Embryonic facial prominence (tissue), 1 donor: ENCODE measurements at regions not wholly inside any gene's neighbourhood (a gene's known extent, or its start where the extent isn't known, plus 50 kb on each side); places are given as distances from the start of the nearest gene placed in this dataset.

Source experiments
- DNase-seq: peaks from one replicate; pipeline ENCODE4 v3.0.0-alpha.2; 2016; ENCODE audit errors: extremely low spot score

- DNase-seq: no peak
Measured at GRCh38 chr3:193982258-193982659, 153.7 kb upstream of the HES1 start.

- no peak for DNase-seq
Measured at GRCh38 chr3:193983846-193984818, 151.8 kb upstream of the HES1 start.

- no peak for DNase-seq
Measured at GRCh38 chr3:193984876-193985275, 151.1 kb upstream of the HES1 start.

- no peak for DNase-seq
Measured at GRCh38 chr3:193987186-193987585, 148.8 kb upstream of the HES1 start.

GRCh38 chr3:193989186-193989585 is 146.8 kb upstream of the HES1 start:
- no peak for DNase-seq

GRCh38 chr3:193991666-193992424 is 144.1 kb upstream of the HES1 start:
- no peak for DNase-seq

GRCh38 chr3:193992425-193993037 is 143.4 kb upstream of the HES1 start:
- DNase-seq: no peak

GRCh38 chr3:193996221-193996620 is 139.7 kb upstream of the HES1 start:
- no peak for DNase-seq

- no peak for DNase-seq
Measured at GRCh38 chr3:193996641-193997089, 139.3 kb upstream of the HES1 start.

GRCh38 chr3:193997228-193998122 is 138.5 kb upstream of the HES1 start:
- no peak for DNase-seq

GRCh38 chr3:193998123-193998448 is 137.9 kb upstream of the HES1 start:
- no peak for DNase-seq

- no peak for DNase-seq
Measured at GRCh38 chr3:193998628-193999195, 137.2 kb upstream of the HES1 start.

GRCh38 chr3:194000100-194000499 is 135.8 kb upstream of the HES1 start:
- DNase-seq: no peak

- no peak for DNase-seq
Measured at GRCh38 chr3:194000712-194001111, 135.2 kb upstream of the HES1 start.

GRCh38 chr3:194001728-194002459 is 134.1 kb upstream of the HES1 start:
- no peak for DNase-seq

- DNase-seq: no peak
Measured at GRCh38 chr3:194003114-194004057, 132.6 kb upstream of the HES1 start.

GRCh38 chr3:194005930-194006501 is 129.9 kb upstream of the HES1 start:
- DNase-seq: no peak

GRCh38 chr3:194007592-194008337 is 128.2 kb upstream of the HES1 start:
- DNase-seq: no peak
